ENCODE measurements at regions not wholly inside any gene's neighbourhood (a gene's known extent, or its start where the extent isn't known, plus 50 kb on each side); places are given as distances from the start of the nearest gene placed in this dataset.

DNA sequence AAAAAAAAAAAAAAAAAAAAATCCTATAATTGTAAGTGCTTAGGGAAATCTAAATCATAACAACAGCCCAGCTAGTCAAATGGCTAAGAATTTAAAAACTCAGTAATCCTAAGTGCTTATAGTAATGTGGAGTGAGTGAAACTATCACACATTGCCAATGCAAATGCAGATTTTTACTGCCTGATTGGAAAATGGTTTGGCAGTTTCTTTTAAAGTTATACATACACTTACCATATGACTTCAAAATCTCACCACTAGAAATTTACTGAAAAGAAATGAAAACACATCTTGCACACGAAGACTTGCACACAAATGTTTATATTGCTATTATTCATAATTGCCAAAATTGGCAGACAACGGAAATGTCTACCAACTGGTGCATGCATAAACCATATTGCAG is 51.3 kb upstream of the STXBP6 start:
- ATAC-seq: no peak
- H3K36me3 ChIP-seq: no peaks in the 10 kb centered on the region
- no peaks in the 10 kb centered on the region for H3K4me1 ChIP-seq
- whole genome bisulfite sequencing, 2 donors (ENCODE audit: low coverage in 1 of 2): 46 to 86% methylated on average over 1 to 2 of the region's 2 CpGs
- H3K4me3 ChIP-seq: no peak overlapping the region
- no peak overlapping the region for H3K27ac ChIP-seq
- TF ChIP-seq, protein P1, sequence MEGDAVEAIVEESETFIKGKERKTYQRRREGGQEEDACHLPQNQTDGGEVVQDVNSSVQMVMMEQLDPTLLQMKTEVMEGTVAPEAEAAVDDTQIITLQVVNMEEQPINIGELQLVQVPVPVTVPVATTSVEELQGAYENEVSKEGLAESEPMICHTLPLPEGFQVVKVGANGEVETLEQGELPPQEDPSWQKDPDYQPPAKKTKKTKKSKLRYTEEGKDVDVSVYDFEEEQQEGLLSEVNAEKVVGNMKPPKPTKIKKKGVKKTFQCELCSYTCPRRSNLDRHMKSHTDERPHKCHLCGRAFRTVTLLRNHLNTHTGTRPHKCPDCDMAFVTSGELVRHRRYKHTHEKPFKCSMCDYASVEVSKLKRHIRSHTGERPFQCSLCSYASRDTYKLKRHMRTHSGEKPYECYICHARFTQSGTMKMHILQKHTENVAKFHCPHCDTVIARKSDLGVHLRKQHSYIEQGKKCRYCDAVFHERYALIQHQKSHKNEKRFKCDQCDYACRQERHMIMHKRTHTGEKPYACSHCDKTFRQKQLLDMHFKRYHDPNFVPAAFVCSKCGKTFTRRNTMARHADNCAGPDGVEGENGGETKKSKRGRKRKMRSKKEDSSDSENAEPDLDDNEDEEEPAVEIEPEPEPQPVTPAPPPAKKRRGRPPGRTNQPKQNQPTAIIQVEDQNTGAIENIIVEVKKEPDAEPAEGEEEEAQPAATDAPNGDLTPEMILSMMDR (IDR thresholded peaks at IDR 0.05): no peak
- H3K27me3 ChIP-seq: no peaks in the 10 kb centered on the region
- H3K9me3 ChIP-seq: no peaks in the 10 kb centered on the region

Small RNA genes in the stretch of these regions (small RNA-seq; reads per million reads assigned to genes)
- 0 reads per million in 4 donors for gene HMGN2P6
